Parathyroid adenoma (tissue), 2 donors: ENCODE measurements at regions not wholly inside any gene's neighbourhood (a gene's known extent, or its start where the extent isn't known, plus 50 kb on each side); places are given as distances from the start of the nearest gene placed in this dataset.

ENCODE experiments used
- H2AFZ ChIP-seq: fragments of 300-600 bp; sonication (generic); one replicate; pipeline ENCODE4 v1.7.0; 2017; ENCODE audit warnings: antibody characterized with exemption, mild to moderate bottlenecking
- H3K27ac ChIP-seq: fragments of 300-600 bp; sonication (generic); one replicate; pipeline ENCODE4 v1.7.0; 2017
- H3K27me3 ChIP-seq: fragments of 300-600 bp; sonication (generic); one replicate; pipeline ENCODE4 v1.7.0; 2017; ENCODE audit warnings: low read length; ENCODE audit not compliant: control insufficient read depth, insufficient read depth
- H3K36me3 ChIP-seq: fragments of 300-600 bp; sonication (generic); one replicate; pipeline ENCODE4 v1.7.0; 2017; ENCODE audit warnings: low read length; ENCODE audit not compliant: control insufficient read depth, insufficient read depth
- H3K4me1 ChIP-seq: fragments of 300-600 bp; sonication (generic); one replicate; pipeline ENCODE4 v1.7.0; 2017; ENCODE audit warnings: control low read depth
- H3K4me2 ChIP-seq: fragments of 300-600 bp; sonication (generic); one replicate; pipeline ENCODE4 v1.7.0; 2017; ENCODE audit warnings: low read length
- H3K4me3 ChIP-seq: fragments of 300-600 bp; sonication (generic); one replicate; pipeline ENCODE4 v1.7.0; 2017; ENCODE audit warnings: low read depth, low read length
- H3K79me2 ChIP-seq: fragments of 300-600 bp; sonication (generic); one replicate; pipeline ENCODE4 v1.7.0; 2017; ENCODE audit warnings: control low read depth
- H3K9ac ChIP-seq: fragments of 300-600 bp; sonication (generic); one replicate; pipeline ENCODE4 v1.7.0; 2017; ENCODE audit warnings: mild to moderate bottlenecking
- H3K9me3 ChIP-seq: fragments of 300-600 bp; sonication (generic); one replicate; pipeline ENCODE4 v1.7.0; 2017; ENCODE audit warnings: low read length; ENCODE audit not compliant: control insufficient read depth
- TF ChIP-seq, protein P1 (sequence below): fragments of 300-600 bp; sonication (generic); IDR thresholded peaks from one replicate; pipeline ENCODE4 v1.7.0; 2017; ENCODE audit warnings: antibody characterized with exemption, mild to moderate bottlenecking
- donor health status: primary hyperparathyroidism.

DNA sequence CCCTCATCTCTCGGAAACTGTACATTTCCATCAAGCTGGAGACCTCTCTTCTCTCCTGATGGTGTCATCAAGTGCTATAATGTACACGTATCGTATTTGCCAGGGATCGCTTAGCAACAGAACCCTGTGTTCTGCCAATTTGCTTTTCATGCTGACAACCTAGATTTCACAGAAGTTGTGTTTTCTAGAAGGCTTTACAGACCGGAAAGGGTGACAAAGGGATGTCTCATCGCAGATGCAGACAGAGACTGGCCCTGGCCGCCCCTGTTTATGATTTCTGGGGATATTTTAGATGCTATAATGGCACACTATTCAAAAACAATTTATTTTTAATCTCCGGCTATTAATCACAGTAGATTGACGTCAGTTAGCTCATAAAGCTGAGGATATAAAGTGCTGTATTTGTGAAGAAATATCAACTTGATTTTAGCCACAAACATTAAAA is 291.4 kb downstream of the IRS2 start:
- Histone ChIP-seq H3K9me3 (no peaks in the 10 kb centered on the region), H3K4me2 (no peak overlapping the region), H3K36me3 (no peaks in the 10 kb centered on the region), H3K27me3 (no peaks in the 10 kb centered on the region), H3K4me3 (no peak overlapping the region), H3K27ac (no peak overlapping the region), H3K4me1 (no peaks in the 10 kb centered on the region), H3K9ac (no peak overlapping the region), H3K79me2 (no peaks in the 10 kb centered on the region), H2AFZ (no peak overlapping the region)
- TF ChIP-seq, protein P1, sequence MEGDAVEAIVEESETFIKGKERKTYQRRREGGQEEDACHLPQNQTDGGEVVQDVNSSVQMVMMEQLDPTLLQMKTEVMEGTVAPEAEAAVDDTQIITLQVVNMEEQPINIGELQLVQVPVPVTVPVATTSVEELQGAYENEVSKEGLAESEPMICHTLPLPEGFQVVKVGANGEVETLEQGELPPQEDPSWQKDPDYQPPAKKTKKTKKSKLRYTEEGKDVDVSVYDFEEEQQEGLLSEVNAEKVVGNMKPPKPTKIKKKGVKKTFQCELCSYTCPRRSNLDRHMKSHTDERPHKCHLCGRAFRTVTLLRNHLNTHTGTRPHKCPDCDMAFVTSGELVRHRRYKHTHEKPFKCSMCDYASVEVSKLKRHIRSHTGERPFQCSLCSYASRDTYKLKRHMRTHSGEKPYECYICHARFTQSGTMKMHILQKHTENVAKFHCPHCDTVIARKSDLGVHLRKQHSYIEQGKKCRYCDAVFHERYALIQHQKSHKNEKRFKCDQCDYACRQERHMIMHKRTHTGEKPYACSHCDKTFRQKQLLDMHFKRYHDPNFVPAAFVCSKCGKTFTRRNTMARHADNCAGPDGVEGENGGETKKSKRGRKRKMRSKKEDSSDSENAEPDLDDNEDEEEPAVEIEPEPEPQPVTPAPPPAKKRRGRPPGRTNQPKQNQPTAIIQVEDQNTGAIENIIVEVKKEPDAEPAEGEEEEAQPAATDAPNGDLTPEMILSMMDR, result no peak

- Histone ChIP-seq H3K36me3 (no peaks in the 10 kb centered on the region), H3K27me3 (no peaks in the 10 kb centered on the region), H3K4me2 (no peak overlapping the region), H2AFZ (no peak overlapping the region), H3K4me1 (no peaks in the 10 kb centered on the region), H3K27ac (no peak overlapping the region), H3K79me2 (no peaks in the 10 kb centered on the region), H3K9ac (no peak overlapping the region), H3K4me3 (no peak overlapping the region), H3K9me3 (no peaks in the 10 kb centered on the region)
- TF ChIP-seq, protein P1, result no peak
These were observed 301.1 kb downstream of the IRS2 start for GRCh38 chr13:109485136-109485794.

DNA sequence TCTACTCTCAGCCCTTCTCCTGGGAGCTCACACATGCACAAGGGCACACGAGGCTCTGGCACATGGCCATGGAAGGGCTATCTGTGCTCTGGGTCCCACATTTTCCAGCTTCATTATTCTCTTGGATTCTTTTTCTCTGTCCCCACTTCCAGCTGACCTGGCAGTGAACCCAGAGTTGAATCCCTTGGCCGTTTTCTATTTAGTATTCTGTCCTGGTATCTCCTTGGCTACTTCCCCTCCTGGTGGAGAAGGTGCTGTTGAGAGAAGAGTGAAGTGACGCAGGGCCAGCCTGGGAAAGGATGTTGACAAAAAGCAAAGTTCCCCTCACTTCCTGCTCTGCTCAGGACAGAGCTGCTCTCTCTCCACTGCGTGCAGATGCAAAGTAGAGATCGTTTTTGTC is 303.1 kb downstream of the IRS2 start:
- no peaks in the 10 kb centered on the region for H3K4me1 ChIP-seq
- H3K9me3 ChIP-seq, result no peaks in the 10 kb centered on the region
- no peak overlapping the region for H3K27ac ChIP-seq
- H3K36me3 ChIP-seq, result no peaks in the 10 kb centered on the region
- H3K4me3 ChIP-seq, result no peak overlapping the region
- no peak overlapping the region for H2AFZ ChIP-seq
- TF ChIP-seq, protein P1, result no peak
- H3K79me2 ChIP-seq, result no peaks in the 10 kb centered on the region
- no peak overlapping the region for H3K9ac ChIP-seq
- H3K27me3 ChIP-seq, result no peaks in the 10 kb centered on the region
- H3K4me2 ChIP-seq, result no peak overlapping the region

DNA sequence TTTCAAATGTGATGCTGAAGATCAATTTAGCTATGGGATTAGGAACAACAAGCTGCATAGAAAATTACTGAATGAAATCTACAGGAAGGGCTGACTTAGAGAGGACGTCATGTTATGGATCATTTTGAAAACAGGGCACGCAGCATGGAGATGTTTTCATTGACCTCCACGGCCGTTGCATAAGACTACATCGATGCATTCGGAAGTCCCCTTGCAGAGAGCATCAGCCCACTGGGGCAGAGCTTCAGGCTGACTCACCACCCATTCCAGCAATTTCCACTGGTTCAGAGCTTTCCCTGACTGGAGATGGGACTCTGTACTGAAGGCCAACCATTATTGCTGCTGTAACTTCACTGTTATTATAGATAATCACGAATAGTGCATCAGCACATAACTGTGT is 305.3 kb downstream of the IRS2 start:
- Histone ChIP-seq H3K79me2 (no peaks in the 10 kb centered on the region), H3K9me3 (no peaks in the 10 kb centered on the region), H3K4me3 (no peak overlapping the region), H3K27ac (no peak overlapping the region), H3K4me1 (no peaks in the 10 kb centered on the region), H3K9ac (no peak overlapping the region), H2AFZ (no peak overlapping the region), H3K36me3 (no peaks in the 10 kb centered on the region), H3K4me2 (no peak overlapping the region), H3K27me3 (no peaks in the 10 kb centered on the region)
- TF ChIP-seq, protein P1, result no peak
